ENCODE measurements at regions not wholly inside any gene's neighbourhood (a gene's known extent, or its start where the extent isn't known, plus 50 kb on each side); places are given as distances from the start of the nearest gene placed in this dataset.

- H3K36me3 ChIP-seq (ENCODE audit: control insufficient read depth, insufficient read depth, low read length), result no peaks in the 10 kb centered on the region
Measured at GRCh38 chr2:29974086-29974485, 52.7 kb upstream of the ALK start.

GRCh38 chr2:29977284-29977683, 55.9 kb upstream of the ALK start:
- no peaks in the 10 kb centered on the region for H3K4me1 ChIP-seq (ENCODE audit: control insufficient read depth, extremely low read depth, insufficient read depth, low read length)
- H3K9me3 ChIP-seq (ENCODE audit: control insufficient read depth, insufficient read depth, low read depth, low read length), result no peaks in the 10 kb centered on the region
- no peak overlapping the region for H3K27ac ChIP-seq (ENCODE audit: insufficient read depth, low read length)
- no peak for DNase-seq (ENCODE audit: low read depth in 2 of 2)
- no peaks in the 10 kb centered on the region for H4K20me1 ChIP-seq (ENCODE audit: control insufficient read depth, extremely low read depth, insufficient read depth, low read length)
- no peaks in the 10 kb centered on the region for H3K79me2 ChIP-seq (ENCODE audit: control insufficient read depth, insufficient read depth, low read length)
- no peaks in the 10 kb centered on the region for H3K36me3 ChIP-seq (ENCODE audit: control insufficient read depth, insufficient read depth, low read length)
- H2AFZ ChIP-seq (ENCODE audit: low read length), result no peak overlapping the region
- TF ChIP-seq CTCF (conservative IDR thresholded peaks at IDR 0.05 in 1 of 2, IDR thresholded peaks at IDR 0.05 in 1 of 2; ENCODE audit: low read depth in 1 of 2, low read length in 2 of 2) (no peak), EZH2 (IDR thresholded peaks at IDR 0.05; ENCODE audit: low read length, missing control alignments) (no peak)
- H3K9ac ChIP-seq (ENCODE audit: insufficient read depth, low read length), result no peak overlapping the region
- H3K4me2 ChIP-seq (ENCODE audit: extremely low read depth, insufficient read depth, low read length), result no peak overlapping the region
- H3K27me3 ChIP-seq (ENCODE audit: control insufficient read depth, insufficient read depth, low read length), result no peaks in the 10 kb centered on the region
- H3K4me3 ChIP-seq (replicated peaks in 1 of 4; ENCODE audit: control extremely low read depth in 1 of 4, insufficient read depth in 1 of 4, low read depth in 3 of 4, low read length in 4 of 4), result no peak overlapping the region

More at GRCh38 chr2:29974086-29974485, 52.7 kb upstream of the ALK start:
- H3K9me3 ChIP-seq (ENCODE audit: control insufficient read depth, insufficient read depth, low read depth, low read length), result no peaks in the 10 kb centered on the region
- H3K27me3 ChIP-seq (ENCODE audit: control insufficient read depth, insufficient read depth, low read length), result no peaks in the 10 kb centered on the region
- H3K4me3 ChIP-seq (replicated peaks in 1 of 4; ENCODE audit: control extremely low read depth in 1 of 4, insufficient read depth in 1 of 4, low read depth in 3 of 4, low read length in 4 of 4), result no peak overlapping the region
- no peaks in the 10 kb centered on the region for H4K20me1 ChIP-seq (ENCODE audit: control insufficient read depth, extremely low read depth, insufficient read depth, low read length)
- H3K4me2 ChIP-seq (ENCODE audit: extremely low read depth, insufficient read depth, low read length), result no peak overlapping the region
- H3K9ac ChIP-seq (ENCODE audit: insufficient read depth, low read length), result no peak overlapping the region
- H3K27ac ChIP-seq (ENCODE audit: insufficient read depth, low read length), result no peak overlapping the region
- H2AFZ ChIP-seq (ENCODE audit: low read length), result no peak overlapping the region
- no peak for TF ChIP-seq EZH2 (IDR thresholded peaks at IDR 0.05; ENCODE audit: low read length, missing control alignments)
- TF ChIP-seq CTCF (conservative IDR thresholded peaks at IDR 0.05 in 1 of 2, IDR thresholded peaks at IDR 0.05 in 1 of 2; ENCODE audit: low read depth in 1 of 2, low read length in 2 of 2), result no peak
- no peaks in the 10 kb centered on the region for H3K79me2 ChIP-seq (ENCODE audit: control insufficient read depth, insufficient read depth, low read length)
- DNase-seq (ENCODE audit: low read depth in 2 of 2), result no peak
- no peaks in the 10 kb centered on the region for H3K4me1 ChIP-seq (ENCODE audit: control insufficient read depth, extremely low read depth, insufficient read depth, low read length)

GRCh38 chr2:29981402-29981801, 60.0 kb upstream of the ALK start:
- Histone ChIP-seq H3K9ac (ENCODE audit: insufficient read depth, low read length) (no peak overlapping the region), H3K27me3 (ENCODE audit: control insufficient read depth, insufficient read depth, low read length) (no peaks in the 10 kb centered on the region), H3K79me2 (ENCODE audit: control insufficient read depth, insufficient read depth, low read length) (no peaks in the 10 kb centered on the region), H3K9me3 (ENCODE audit: control insufficient read depth, insufficient read depth, low read depth, low read length) (no peaks in the 10 kb centered on the region), H2AFZ (ENCODE audit: low read length) (no peak overlapping the region), H3K27ac (ENCODE audit: insufficient read depth, low read length) (no peak overlapping the region), H3K36me3 (ENCODE audit: control insufficient read depth, insufficient read depth, low read length) (no peaks in the 10 kb centered on the region), H3K4me1 (ENCODE audit: control insufficient read depth, extremely low read depth, insufficient read depth, low read length) (no peaks in the 10 kb centered on the region), H4K20me1 (ENCODE audit: control insufficient read depth, extremely low read depth, insufficient read depth, low read length) (no peaks in the 10 kb centered on the region), H3K4me3 (replicated peaks in 1 of 4; ENCODE audit: control extremely low read depth in 1 of 4, insufficient read depth in 1 of 4, low read depth in 3 of 4, low read length in 4 of 4) (no peak overlapping the region), H3K4me2 (ENCODE audit: extremely low read depth, insufficient read depth, low read length) (no peak overlapping the region)
- TF ChIP-seq CTCF (conservative IDR thresholded peaks at IDR 0.05 in 1 of 2, IDR thresholded peaks at IDR 0.05 in 1 of 2; ENCODE audit: low read depth in 1 of 2, low read length in 2 of 2) (no peak), EZH2 (IDR thresholded peaks at IDR 0.05; ENCODE audit: low read length, missing control alignments) (no peak)
- no peak for DNase-seq (ENCODE audit: low read depth in 2 of 2)
